ENCODE measurements at regions not wholly inside any gene's neighbourhood (a gene's known extent, or its start where the extent isn't known, plus 50 kb on each side); places are given as distances from the start of the nearest gene placed in this dataset.

DNA sequence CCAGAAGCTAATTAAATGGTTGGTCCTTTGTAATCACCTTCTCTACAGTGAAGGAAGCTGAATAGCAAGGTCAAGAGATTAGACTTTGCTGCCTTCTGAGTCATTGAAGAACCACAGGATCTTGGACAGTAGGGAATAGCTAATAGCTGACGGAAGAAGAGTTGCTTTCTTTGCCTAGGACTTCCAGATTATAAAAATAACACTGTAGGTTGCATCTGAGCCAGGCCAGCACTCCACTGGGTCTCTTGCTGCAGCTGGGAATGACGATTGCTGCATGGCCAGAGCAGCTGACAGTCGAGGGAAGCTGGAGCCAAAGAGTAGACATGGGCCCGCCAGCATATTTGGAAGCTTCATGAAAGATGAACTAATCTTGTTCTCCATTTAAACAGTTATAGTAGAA lies 81.5 kb upstream of the KCNMB2 start:
- Histone ChIP-seq H3K4me1 (ENCODE audit: insufficient read depth, low read length, poor library complexity, severe bottlenecking) (peaks cover 16% of the 10 kb centered on the region), H3K9me3 (ENCODE audit: insufficient read depth, low read depth, low read length) (no peaks in the 10 kb centered on the region), H3K9ac (ENCODE audit: low read depth, low read length, poor library complexity, severe bottlenecking) (no peak overlapping the region), H2AFZ (ENCODE audit: low read length) (no peak overlapping the region), H3F3A (ENCODE audit: low read depth) (0 out of 2 replicates have a peak, but pooled peaks cover 4% of the 10 kb centered on the region), H3K36me3 (ENCODE audit: insufficient read depth, low read length) (no peaks in the 10 kb centered on the region), H3K79me2 (ENCODE audit: insufficient read depth, low read length) (no peaks in the 10 kb centered on the region), H3K27me3 (ENCODE audit: insufficient read depth, low read length, poor library complexity, severe bottlenecking) (no peaks in the 10 kb centered on the region), H3K9me2 (replicated peaks; ENCODE audit: low read depth, low read length) (no peaks in the 10 kb centered on the region), H3K4me3 (ENCODE audit: low read length, poor library complexity, severe bottlenecking) (no peak overlapping the region), H4K20me1 (ENCODE audit: insufficient read depth, low read length, poor library complexity, severe bottlenecking) (no peaks in the 10 kb centered on the region), H3K4me2 (ENCODE audit: low read depth, low read length, poor library complexity, severe bottlenecking) (no peak overlapping the region)
- TF ChIP-seq, protein P1, sequence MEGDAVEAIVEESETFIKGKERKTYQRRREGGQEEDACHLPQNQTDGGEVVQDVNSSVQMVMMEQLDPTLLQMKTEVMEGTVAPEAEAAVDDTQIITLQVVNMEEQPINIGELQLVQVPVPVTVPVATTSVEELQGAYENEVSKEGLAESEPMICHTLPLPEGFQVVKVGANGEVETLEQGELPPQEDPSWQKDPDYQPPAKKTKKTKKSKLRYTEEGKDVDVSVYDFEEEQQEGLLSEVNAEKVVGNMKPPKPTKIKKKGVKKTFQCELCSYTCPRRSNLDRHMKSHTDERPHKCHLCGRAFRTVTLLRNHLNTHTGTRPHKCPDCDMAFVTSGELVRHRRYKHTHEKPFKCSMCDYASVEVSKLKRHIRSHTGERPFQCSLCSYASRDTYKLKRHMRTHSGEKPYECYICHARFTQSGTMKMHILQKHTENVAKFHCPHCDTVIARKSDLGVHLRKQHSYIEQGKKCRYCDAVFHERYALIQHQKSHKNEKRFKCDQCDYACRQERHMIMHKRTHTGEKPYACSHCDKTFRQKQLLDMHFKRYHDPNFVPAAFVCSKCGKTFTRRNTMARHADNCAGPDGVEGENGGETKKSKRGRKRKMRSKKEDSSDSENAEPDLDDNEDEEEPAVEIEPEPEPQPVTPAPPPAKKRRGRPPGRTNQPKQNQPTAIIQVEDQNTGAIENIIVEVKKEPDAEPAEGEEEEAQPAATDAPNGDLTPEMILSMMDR (conservative IDR thresholded peaks at IDR 0.05; ENCODE audit: low read length), result no peak
- no peak for TF ChIP-seq EZH2phosphoT487 (IDR thresholded peaks at IDR 0.05; ENCODE audit: borderline replicate concordance)

GRCh38 chr3:178455226-178455625 lies 81.0 kb upstream of the KCNMB2 start:
- TF ChIP-seq, protein P1 (conservative IDR thresholded peaks at IDR 0.05; ENCODE audit: low read length), result no peak
- TF ChIP-seq EZH2phosphoT487 (IDR thresholded peaks at IDR 0.05; ENCODE audit: borderline replicate concordance), result no peak
- H3K4me1 ChIP-seq (ENCODE audit: insufficient read depth, low read length, poor library complexity, severe bottlenecking), result peaks cover 16% of the 10 kb centered on the region
- H3K9me2 ChIP-seq (replicated peaks; ENCODE audit: low read depth, low read length), result no peaks in the 10 kb centered on the region
- no peaks in the 10 kb centered on the region for H4K20me1 ChIP-seq (ENCODE audit: insufficient read depth, low read length, poor library complexity, severe bottlenecking)
- H3K9me3 ChIP-seq (ENCODE audit: insufficient read depth, low read depth, low read length), result no peaks in the 10 kb centered on the region
- H3K36me3 ChIP-seq (ENCODE audit: insufficient read depth, low read length), result no peaks in the 10 kb centered on the region
- H3K4me3 ChIP-seq (ENCODE audit: low read length, poor library complexity, severe bottlenecking), result no peak overlapping the region
- H3K9ac ChIP-seq (ENCODE audit: low read depth, low read length, poor library complexity, severe bottlenecking), result no peak overlapping the region
- no peak overlapping the region for H3K4me2 ChIP-seq (ENCODE audit: low read depth, low read length, poor library complexity, severe bottlenecking)
- H3K79me2 ChIP-seq (ENCODE audit: insufficient read depth, low read length), result no peaks in the 10 kb centered on the region
- H2AFZ ChIP-seq (ENCODE audit: low read length), result no peak overlapping the region
- H3F3A ChIP-seq (ENCODE audit: low read depth), result 0 out of 2 replicates have a peak, but pooled peaks cover 4% of the 10 kb centered on the region
- H3K27me3 ChIP-seq (ENCODE audit: insufficient read depth, low read length, poor library complexity, severe bottlenecking), result no peaks in the 10 kb centered on the region

DNA sequence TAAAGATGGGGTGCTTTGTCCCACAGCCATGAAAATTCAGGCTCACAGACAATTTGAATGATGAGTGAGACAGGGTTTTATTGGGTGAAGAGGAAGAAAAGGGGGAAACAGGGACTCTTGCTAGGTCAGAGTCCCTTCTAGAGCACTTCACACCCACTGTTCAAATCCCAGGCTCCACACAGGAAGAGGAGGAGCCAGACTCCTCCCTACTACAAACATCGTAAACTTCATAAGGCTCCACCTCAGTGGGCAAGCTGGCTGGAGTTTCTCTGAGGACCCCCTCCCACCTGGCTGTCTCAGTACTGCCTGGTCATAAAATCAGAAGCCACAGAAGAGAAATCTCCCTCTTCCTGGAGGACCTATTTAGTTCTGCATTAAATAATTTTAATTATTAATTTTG lies 80.3 kb upstream of the KCNMB2 start:
- peaks cover 16% of the 10 kb centered on the region for H3K4me1 ChIP-seq (ENCODE audit: insufficient read depth, low read length, poor library complexity, severe bottlenecking)
- no peaks in the 10 kb centered on the region for H3K36me3 ChIP-seq (ENCODE audit: insufficient read depth, low read length)
- H3K4me2 ChIP-seq (ENCODE audit: low read depth, low read length, poor library complexity, severe bottlenecking), result peak overlapping the region; percentile 8
- peak overlapping the region; percentile 3 for H3K4me3 ChIP-seq (ENCODE audit: low read length, poor library complexity, severe bottlenecking)
- H3K9me3 ChIP-seq (ENCODE audit: insufficient read depth, low read depth, low read length), result no peaks in the 10 kb centered on the region
- no peaks in the 10 kb centered on the region for H3K79me2 ChIP-seq (ENCODE audit: insufficient read depth, low read length)
- peak overlapping the region; percentile 55; the same call in 1 of the 2 replicates for H2AFZ ChIP-seq (ENCODE audit: low read length)
- H4K20me1 ChIP-seq (ENCODE audit: insufficient read depth, low read length, poor library complexity, severe bottlenecking), result no peaks in the 10 kb centered on the region
- H3K9ac ChIP-seq (ENCODE audit: low read depth, low read length, poor library complexity, severe bottlenecking), result no peak overlapping the region
- no peaks in the 10 kb centered on the region for H3K9me2 ChIP-seq (replicated peaks; ENCODE audit: low read depth, low read length)
- 0 out of 2 replicates have a peak, but pooled peaks cover 4% of the 10 kb centered on the region for H3F3A ChIP-seq (ENCODE audit: low read depth)
- TF ChIP-seq, protein P1 (conservative IDR thresholded peaks at IDR 0.05; ENCODE audit: low read length), result no peak
- no peak for TF ChIP-seq EZH2phosphoT487 (IDR thresholded peaks at IDR 0.05; ENCODE audit: borderline replicate concordance)
- no peaks in the 10 kb centered on the region for H3K27me3 ChIP-seq (ENCODE audit: insufficient read depth, low read length, poor library complexity, severe bottlenecking)

All from Loucy (cell line).